H1 (cell line): ENCODE measurements at regions not wholly inside any gene's neighbourhood (a gene's known extent, or its start where the extent isn't known, plus 50 kb on each side); places are given as distances from the start of the nearest gene placed in this dataset.

ENCODE experiments used
- CHD1 ChIP-seq: IDR thresholded peaks from 2 replicates; pipeline ENCODE4 v1.6.1; 2012; ENCODE audit warnings: low read depth, low read length, improper control_type of control experiment
- MAFK ChIP-seq: IDR thresholded peaks from 2 replicates; pipeline ENCODE4 v1.6.1; 2012; ENCODE audit warnings: low read depth, mild to moderate bottlenecking, improper control_type of control experiment, low read length
- SIN3A ChIP-seq, 2 experiments: IDR thresholded peaks in 1 of 2; conservative IDR thresholded peaks in 1 of 2; 2 replicates each; pipeline ENCODE4 v1.6.1; 2011 to 2012; ENCODE audit warnings: low read length in 2 of 2, improper control_type of control experiment in 1 of 2, low read depth in 1 of 2, mild to moderate bottlenecking in 1 of 2

DNA sequence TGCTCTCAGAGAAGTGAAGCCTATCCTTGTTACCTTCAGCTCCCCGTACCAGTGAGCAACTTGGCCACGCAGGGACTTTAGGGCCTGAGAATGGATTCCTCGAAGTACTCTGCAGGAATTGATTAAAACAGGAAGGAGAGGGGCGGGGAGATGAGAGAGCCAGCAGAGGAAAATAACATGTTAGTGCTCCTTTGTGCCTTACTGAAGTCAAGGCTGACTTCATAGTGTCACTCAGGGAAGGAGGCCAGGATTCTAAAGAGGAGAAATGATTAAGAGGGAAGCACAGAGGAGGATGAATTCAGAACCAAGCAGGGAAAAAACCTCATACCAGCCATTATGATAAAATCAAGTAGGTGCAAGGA is 195.6 kb upstream of the RHOBTB1 start (continued):
- no peak for TF ChIP-seq MAFK
- no peak for TF ChIP-seq SIN3A (conservative IDR thresholded peaks at IDR 0.05 in 1 of 2, IDR thresholded peaks at IDR 0.05 in 1 of 2; ENCODE audit: low read depth in 1 of 2, low read length in 2 of 2)
- no peak for TF ChIP-seq CHD1
